ENCODE measurements at regions not wholly inside any gene's neighbourhood (a gene's known extent, or its start where the extent isn't known, plus 50 kb on each side); places are given as distances from the start of the nearest gene placed in this dataset.

DNA sequence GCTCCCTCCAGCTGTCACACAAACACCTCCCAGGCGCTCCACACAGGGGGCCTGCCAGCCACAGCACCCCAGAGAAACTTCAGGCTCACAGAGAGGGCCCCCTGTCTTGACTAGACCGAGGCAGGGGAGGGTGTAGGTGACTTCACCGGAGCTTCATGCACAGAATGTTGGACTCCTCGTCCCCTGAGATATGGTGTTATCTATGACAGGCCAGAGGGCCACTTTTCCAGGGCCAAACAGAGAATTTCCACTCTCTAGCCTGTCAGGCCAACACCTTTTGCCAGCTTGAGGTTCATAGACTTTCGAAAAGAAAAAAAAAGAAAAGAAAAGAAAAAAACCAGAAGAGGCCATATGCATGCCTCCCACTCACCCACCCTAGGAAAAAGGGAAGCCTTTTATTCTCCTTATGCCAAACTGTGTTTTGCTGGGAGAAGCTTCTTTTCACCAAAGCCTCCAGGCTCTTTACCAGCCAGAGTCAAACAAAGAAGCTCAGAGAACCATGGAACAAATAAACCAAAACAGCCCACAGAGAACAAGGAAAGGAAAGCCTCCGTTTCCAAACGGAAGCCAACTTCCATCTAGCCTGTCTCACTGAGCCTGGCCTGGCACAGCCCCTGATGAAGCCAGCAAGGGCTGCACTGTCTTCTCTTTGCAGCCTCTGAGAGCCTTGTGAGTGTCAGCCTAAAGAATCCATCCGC lies 313.2 kb upstream of the JARID2 start:
- no peaks in the 10 kb centered on the region for H3K4me1 ChIP-seq
- H3K27me3 ChIP-seq: no peaks in the 10 kb centered on the region
- H3K27ac ChIP-seq: no peak overlapping the region
- intact Hi-C loops (cut with DNase I): no loop called here
- no peaks in the 10 kb centered on the region for H3K9me3 ChIP-seq
- no peak for DNase-seq (ENCODE audit: extremely low spot score in 2 of 2)
- H3K4me3 ChIP-seq: no peak overlapping the region
- TF ChIP-seq POLR2A (IDR thresholded peaks at IDR 0.05) (no peak), POLR2AphosphoS5 (IDR thresholded peaks at IDR 0.05; ENCODE audit: insufficient read depth in 1 of 2, low read depth in 1 of 2) (no peak)
- TF ChIP-seq, protein P1, sequence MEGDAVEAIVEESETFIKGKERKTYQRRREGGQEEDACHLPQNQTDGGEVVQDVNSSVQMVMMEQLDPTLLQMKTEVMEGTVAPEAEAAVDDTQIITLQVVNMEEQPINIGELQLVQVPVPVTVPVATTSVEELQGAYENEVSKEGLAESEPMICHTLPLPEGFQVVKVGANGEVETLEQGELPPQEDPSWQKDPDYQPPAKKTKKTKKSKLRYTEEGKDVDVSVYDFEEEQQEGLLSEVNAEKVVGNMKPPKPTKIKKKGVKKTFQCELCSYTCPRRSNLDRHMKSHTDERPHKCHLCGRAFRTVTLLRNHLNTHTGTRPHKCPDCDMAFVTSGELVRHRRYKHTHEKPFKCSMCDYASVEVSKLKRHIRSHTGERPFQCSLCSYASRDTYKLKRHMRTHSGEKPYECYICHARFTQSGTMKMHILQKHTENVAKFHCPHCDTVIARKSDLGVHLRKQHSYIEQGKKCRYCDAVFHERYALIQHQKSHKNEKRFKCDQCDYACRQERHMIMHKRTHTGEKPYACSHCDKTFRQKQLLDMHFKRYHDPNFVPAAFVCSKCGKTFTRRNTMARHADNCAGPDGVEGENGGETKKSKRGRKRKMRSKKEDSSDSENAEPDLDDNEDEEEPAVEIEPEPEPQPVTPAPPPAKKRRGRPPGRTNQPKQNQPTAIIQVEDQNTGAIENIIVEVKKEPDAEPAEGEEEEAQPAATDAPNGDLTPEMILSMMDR (IDR thresholded peaks at IDR 0.05): no peak
- no peaks in the 10 kb centered on the region for H3K36me3 ChIP-seq

DNA sequence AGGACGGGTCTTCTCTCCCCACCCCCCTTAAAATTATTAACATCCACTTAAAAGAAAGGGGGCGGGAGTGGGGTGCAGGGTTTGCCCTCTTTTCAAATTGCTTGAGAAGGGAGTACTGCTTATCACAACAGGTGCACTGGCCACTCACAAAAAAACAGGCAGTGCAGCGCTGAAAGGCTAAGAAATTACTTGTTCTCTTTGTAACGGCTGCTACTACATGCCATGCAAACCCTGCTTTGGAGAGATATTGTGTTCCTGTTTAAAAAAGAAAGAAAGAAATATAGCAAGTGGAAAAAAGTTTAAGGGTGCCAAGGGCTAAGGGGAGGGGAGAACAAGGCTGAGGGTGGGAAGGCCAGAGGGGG lies 312.7 kb upstream of the JARID2 start:
- no peaks in the 10 kb centered on the region for H3K4me1 ChIP-seq
- TF ChIP-seq POLR2AphosphoS5 (IDR thresholded peaks at IDR 0.05; ENCODE audit: insufficient read depth in 1 of 2, low read depth in 1 of 2) (no peak), POLR2A (IDR thresholded peaks at IDR 0.05) (no peak)
- TF ChIP-seq, protein P1 (IDR thresholded peaks at IDR 0.05): no peak
- H3K9me3 ChIP-seq: no peaks in the 10 kb centered on the region
- H3K27me3 ChIP-seq: no peaks in the 10 kb centered on the region
- no peaks in the 10 kb centered on the region for H3K36me3 ChIP-seq
- no peak for DNase-seq (ENCODE audit: extremely low spot score in 2 of 2)
- no peak overlapping the region for H3K4me3 ChIP-seq
- no peak overlapping the region for H3K27ac ChIP-seq
- intact Hi-C loops (cut with DNase I): no loop called here

DNA sequence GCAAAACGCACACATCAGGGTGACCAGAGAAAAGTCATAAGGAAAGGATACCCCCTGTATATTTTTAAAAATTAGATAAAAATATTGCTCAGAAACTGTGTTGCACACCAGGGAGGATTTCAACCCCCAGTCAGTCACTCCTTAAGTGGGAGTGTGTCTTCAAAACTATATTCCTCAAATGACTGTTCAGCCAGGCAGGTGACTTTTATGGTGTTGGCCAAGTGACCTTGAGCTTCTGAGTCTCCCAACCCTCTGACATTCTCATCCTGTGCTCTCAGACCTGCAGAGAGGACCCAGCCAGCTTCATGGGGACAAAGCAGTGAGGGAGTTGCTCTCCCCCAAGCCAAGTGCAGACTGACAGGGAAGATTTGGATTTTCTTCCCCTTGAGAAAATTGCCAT lies 311.9 kb upstream of the JARID2 start:
- intact Hi-C loops (cut with DNase I): no loop called here
- no peak overlapping the region for H3K27ac ChIP-seq
- H3K27me3 ChIP-seq: no peaks in the 10 kb centered on the region
- TF ChIP-seq POLR2AphosphoS5 (IDR thresholded peaks at IDR 0.05; ENCODE audit: insufficient read depth in 1 of 2, low read depth in 1 of 2) (no peak), POLR2A (IDR thresholded peaks at IDR 0.05) (no peak)
- TF ChIP-seq, protein P1 (IDR thresholded peaks at IDR 0.05): no peak
- H3K4me3 ChIP-seq: no peak overlapping the region
- H3K36me3 ChIP-seq: no peaks in the 10 kb centered on the region
- H3K4me1 ChIP-seq: no peaks in the 10 kb centered on the region
- no peak for DNase-seq (ENCODE audit: extremely low spot score in 2 of 2)
- H3K9me3 ChIP-seq: no peaks in the 10 kb centered on the region

DNA sequence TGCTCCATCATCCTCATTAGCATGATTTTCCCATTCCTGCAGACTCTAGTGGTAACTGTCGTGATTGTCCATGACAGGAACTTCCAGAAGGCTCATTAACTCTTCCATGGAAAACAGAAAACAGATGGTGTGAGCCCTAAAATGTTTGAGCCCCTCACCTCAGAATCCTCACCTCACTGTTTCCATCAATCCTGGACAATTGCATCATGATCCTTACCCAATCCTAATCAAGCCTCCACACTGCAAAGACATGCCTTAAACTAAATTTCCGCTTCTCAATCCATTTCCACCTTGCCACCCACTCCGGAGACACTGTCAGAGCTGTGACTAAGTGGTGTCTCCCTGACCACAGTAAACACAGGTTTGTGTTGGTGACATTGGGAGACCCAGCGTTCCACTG lies 311.0 kb upstream of the JARID2 start:
- Histone ChIP-seq H3K27ac (no peak overlapping the region), H3K27me3 (no peaks in the 10 kb centered on the region), H3K9me3 (no peaks in the 10 kb centered on the region), H3K36me3 (no peaks in the 10 kb centered on the region), H3K4me1 (no peaks in the 10 kb centered on the region), H3K4me3 (no peak overlapping the region)
- intact Hi-C loops (cut with DNase I): no loop called here
- TF ChIP-seq, protein P1 (IDR thresholded peaks at IDR 0.05): no peak
- no peak for TF ChIP-seq POLR2A (IDR thresholded peaks at IDR 0.05)
- TF ChIP-seq POLR2AphosphoS5 (IDR thresholded peaks at IDR 0.05; ENCODE audit: insufficient read depth in 1 of 2, low read depth in 1 of 2): no peak
- no peak for DNase-seq (ENCODE audit: extremely low spot score in 2 of 2)

DNA sequence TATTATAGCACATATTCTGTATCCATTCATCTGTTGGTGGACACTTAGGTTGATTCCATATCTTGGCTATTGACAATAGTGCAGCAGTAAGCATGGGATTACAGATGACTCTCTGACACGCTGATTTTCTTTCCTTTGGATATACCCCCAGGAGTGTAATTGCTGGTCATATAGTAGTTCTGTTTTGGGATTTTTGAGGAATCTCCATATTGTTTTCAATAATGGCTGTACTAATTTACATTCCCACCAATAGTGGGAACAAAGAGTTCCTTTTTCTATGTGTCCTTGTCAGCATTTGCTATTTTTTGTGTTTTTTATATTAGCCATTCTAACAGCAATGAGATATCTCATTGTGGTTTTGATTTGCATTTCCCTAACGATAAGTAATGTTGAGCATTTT lies 309.0 kb upstream of the JARID2 start:
- Histone ChIP-seq H3K4me3 (no peak overlapping the region), H3K9me3 (no peaks in the 10 kb centered on the region), H3K36me3 (no peaks in the 10 kb centered on the region), H3K27ac (no peak overlapping the region), H3K4me1 (no peaks in the 10 kb centered on the region), H3K27me3 (no peaks in the 10 kb centered on the region)
- intact Hi-C loops (cut with DNase I): no loop called here
- DNase-seq (ENCODE audit: extremely low spot score in 2 of 2): no peak
- TF ChIP-seq POLR2A (IDR thresholded peaks at IDR 0.05) (no peak), POLR2AphosphoS5 (IDR thresholded peaks at IDR 0.05; ENCODE audit: insufficient read depth in 1 of 2, low read depth in 1 of 2) (no peak)
- TF ChIP-seq, protein P1 (IDR thresholded peaks at IDR 0.05): no peak
